Endothelial cell of umbilical vein (primary cell): ENCODE measurements at regions not wholly inside any gene's neighbourhood (a gene's known extent, or its start where the extent isn't known, plus 50 kb on each side); places are given as distances from the start of the nearest gene placed in this dataset.

Source experiments
- BruUV-seq: library from RNA; stranded (reverse); fragments of 400-500 nt; replicated peaks from 2 replicates; lab custom pipeline; 2021; lab: Mats Ljungman, UMichigan
- CTCF ChIA-PET: fragments of 300-600, 350-600 bp; sonication (Branson Sonifier 250); formaldehyde crosslinking; loops from one replicate; lab custom pipeline; 2021; ENCODE audit warnings: antibody characterized with exemption, inconsistent platforms; lab: Charles Lee
- POLR2A ChIA-PET: fragments of 300-600, 350-600 bp; sonication (Branson Sonifier 250); formaldehyde crosslinking; loops from one replicate; lab custom pipeline; 2021; ENCODE audit warnings: antibody characterized with exemption, inconsistent platforms; lab: Charles Lee
- DNase-seq: peaks from one replicate; pipeline ENCODE4 v3.0.0-alpha.2; 2011; ENCODE audit warnings: low read depth, low spot score
- FAIRE-seq: peaks from 2 replicates; lab custom pipeline; 2011; peaks lifted over from hg19 to GRCh38; lab: Jason Lieb, UNC
- H2AFZ ChIP-seq: 2 replicates; pipeline ENCODE4 v1.6.0; 2012; ENCODE audit warnings: low read depth, low read length, control low read depth, inconsistent platforms
- H3K27ac ChIP-seq: 2 replicates; pipeline ENCODE4 v1.5.1; 2011; ENCODE audit warnings: low read depth, mild to moderate bottlenecking, control low read depth, low read length, moderate library complexity; ENCODE audit not compliant: insufficient read depth
- H3K27me3 ChIP-seq, 2 experiments: 2 replicates each; pipeline versions ENCODE4 v1.6.0 to v1.6.1; 2011; ENCODE audit warnings: low read length in 2 of 2, mixed read lengths in 1 of 2; ENCODE audit not compliant: control insufficient read depth in 2 of 2, insufficient read depth in 2 of 2
- H3K36me3 ChIP-seq, 2 experiments: 2 replicates in 1 of 2; 3 replicates in 1 of 2; pipeline ENCODE4 v1.5.1; 2011; ENCODE audit warnings: low read length in 2 of 2, mild to moderate bottlenecking in 1 of 2, moderate library complexity in 1 of 2; ENCODE audit not compliant: control insufficient read depth in 2 of 2, insufficient read depth in 2 of 2; ENCODE audit errors: extremely low read depth in 1 of 2
- H3K4me1 ChIP-seq: 3 replicates; pipeline ENCODE4 v1.5.1; 2011; ENCODE audit warnings: mild to moderate bottlenecking, low read length; ENCODE audit not compliant: control insufficient read depth, insufficient read depth; ENCODE audit errors: extremely low read depth
- H3K4me2 ChIP-seq: 2 replicates; pipeline ENCODE4 v1.6.1; 2011; ENCODE audit warnings: low read length, control low read depth, mixed read lengths; ENCODE audit not compliant: insufficient read depth
- H3K4me3 ChIP-seq, 3 experiments: fragments of 200-600 bp in 1 of 3; sonication (generic), shearing (Covaris generic) in 1 of 3; replicated peaks in 1 of 3; 2 replicates each; pipeline ENCODE4 v1.5.1; 2011 to 2016; ENCODE audit warnings: control low read depth in 3 of 3, low read length in 3 of 3, mild to moderate bottlenecking in 2 of 3, inconsistent platforms in 1 of 3, low read depth in 1 of 3, moderate library complexity in 1 of 3; ENCODE audit not compliant: insufficient read depth in 1 of 3
- H3K79me2 ChIP-seq: 2 replicates; pipeline ENCODE4 v1.6.0; 2012; ENCODE audit warnings: low read length, inconsistent platforms; ENCODE audit not compliant: control insufficient read depth, insufficient read depth
- H3K9ac ChIP-seq: replicated peaks from 2 replicates; pipeline ENCODE3; 2011; ENCODE audit warnings: low read length, control low read depth; ENCODE audit not compliant: insufficient read depth; ENCODE audit errors: extremely low read depth
- H3K9me1 ChIP-seq: replicated peaks from 3 replicates; pipeline ENCODE4 v1.6.0; 2011; ENCODE audit warnings: mild to moderate bottlenecking, low read length; ENCODE audit not compliant: control insufficient read depth, insufficient read depth; ENCODE audit errors: extremely low read depth
- H3K9me3 ChIP-seq: replicated peaks from 2 replicates; pipeline ENCODE4 v1.5.1; 2012; ENCODE audit warnings: low read length, inconsistent platforms; ENCODE audit not compliant: control insufficient read depth, insufficient read depth
- H4K20me1 ChIP-seq: replicated peaks from 2 replicates; pipeline ENCODE3; 2011; ENCODE audit warnings: mild to moderate bottlenecking, low read length; ENCODE audit not compliant: control insufficient read depth, insufficient read depth; ENCODE audit errors: extremely low read depth
- EZH2 ChIP-seq: IDR thresholded peaks from 2 replicates; pipeline ENCODE4 v1.6.1; 2012; ENCODE audit warnings: borderline replicate concordance, low read depth, mild to moderate bottlenecking, moderate library complexity, low read length, inconsistent platforms; ENCODE audit not compliant: severe bottlenecking
- FOS ChIP-seq: IDR thresholded peaks from 2 replicates; pipeline ENCODE4 v1.6.1; 2011; ENCODE audit warnings: mild to moderate bottlenecking, low read length, moderate library complexity, borderline replicate concordance; ENCODE audit not compliant: insufficient read depth
- GATA2 ChIP-seq: IDR thresholded peaks from 2 replicates; pipeline ENCODE4 v1.7.0; 2011; ENCODE audit warnings: low read depth, mild to moderate bottlenecking, moderate library complexity, mixed read lengths, low read length; ENCODE audit not compliant: insufficient read length, insufficient read depth
- JUN ChIP-seq: IDR thresholded peaks from 2 replicates; pipeline ENCODE4 v1.6.1; 2011; ENCODE audit warnings: borderline replicate concordance, low read depth; ENCODE audit not compliant: insufficient read length, insufficient read depth
- MYC ChIP-seq: IDR thresholded peaks from one replicate; pipeline ENCODE4 v1.6.1; 2011; ENCODE audit warnings: mild to moderate bottlenecking, low read depth, low read length
- POLR2A ChIP-seq: IDR thresholded peaks from 2 replicates; pipeline ENCODE4 v1.6.1; 2012; ENCODE audit warnings: low read depth, mild to moderate bottlenecking, control low read depth, low read length
- POLR2AphosphoS5 ChIP-seq: IDR thresholded peaks from 2 replicates; pipeline ENCODE4 v1.6.1; 2012; ENCODE audit warnings: low read depth, mild to moderate bottlenecking, control low read depth, low read length, moderate library complexity; ENCODE audit not compliant: insufficient read depth
- dilution Hi-C: fragments of 300-500 bp; cut with MboI; formaldehyde crosslinking; loops from one replicate; pipeline ENCODE4 v1.15.0; 2019; ENCODE audit warnings: low sequenced_read_pairs; ENCODE audit not compliant: extremely low pct_ligation_motif_present
- intact Hi-C: fragments of 100-400 bp; cut with micrococcal nuclease; formaldehyde crosslinking; loops from one replicate; pipeline ENCODE4 v1.10.0; 2022
- TF ChIP-seq, protein P1 (sequence below), 2 donors: IDR thresholded peaks; 1 replicate in 1 of 2; 2 replicates in 1 of 2; pipeline ENCODE4 v1.5.1; 2011; ENCODE audit warnings: low read length in 2 of 2, mild to moderate bottlenecking in 2 of 2, moderate library complexity in 2 of 2, control low read depth in 1 of 2, inconsistent platforms in 1 of 2, low read depth in 1 of 2; ENCODE audit not compliant: insufficient read depth in 1 of 2; ENCODE audit errors: extremely low read depth in 1 of 2
- TF ChIP-seq, protein P2 (sequence below): IDR thresholded peaks from 2 replicates; pipeline ENCODE4 v1.6.1; 2011; ENCODE audit not compliant: insufficient read depth, insufficient read length

DNA sequence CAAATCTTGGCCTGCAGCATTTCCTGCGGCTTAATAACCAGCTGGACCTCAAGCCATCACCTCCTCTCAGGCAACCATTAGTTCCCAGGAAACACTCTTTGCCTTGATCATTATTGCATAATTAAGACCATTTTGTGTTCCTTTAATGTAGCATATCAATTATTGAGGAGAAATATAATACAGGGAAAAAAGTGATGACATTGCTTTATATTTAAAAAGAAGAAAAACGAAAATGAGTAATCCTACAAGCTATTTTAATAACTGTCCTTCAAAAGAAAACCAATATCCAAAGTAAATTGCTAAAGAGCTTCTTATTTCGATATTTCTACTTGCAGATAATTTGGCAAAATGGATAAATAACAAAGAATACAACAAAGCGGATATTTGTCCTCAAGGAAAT is 1084.7 kb downstream of the EFNB2 start:
- Histone ChIP-seq H3K27ac (no peak overlapping the region), H3K9me3 (no peaks in the 10 kb centered on the region), H3K27me3 (no peaks in the 10 kb centered on the region), H3K4me1 (no peaks in the 10 kb centered on the region), H3K9ac (no peak overlapping the region), H3K4me2 (no peak overlapping the region), H3K79me2 (no peaks in the 10 kb centered on the region), H3K36me3 (no peaks in the 10 kb centered on the region), H3K4me3 (no peak overlapping the region), H4K20me1 (no peaks in the 10 kb centered on the region), H2AFZ (no peak overlapping the region), H3K9me1 (no peaks in the 10 kb centered on the region)
- TF ChIP-seq MYC = no peak
- TF ChIP-seq POLR2AphosphoS5 = no peak
- no peak for TF ChIP-seq JUN
- no peak for TF ChIP-seq POLR2A
- no peak for TF ChIP-seq GATA2
- TF ChIP-seq, protein P1, sequence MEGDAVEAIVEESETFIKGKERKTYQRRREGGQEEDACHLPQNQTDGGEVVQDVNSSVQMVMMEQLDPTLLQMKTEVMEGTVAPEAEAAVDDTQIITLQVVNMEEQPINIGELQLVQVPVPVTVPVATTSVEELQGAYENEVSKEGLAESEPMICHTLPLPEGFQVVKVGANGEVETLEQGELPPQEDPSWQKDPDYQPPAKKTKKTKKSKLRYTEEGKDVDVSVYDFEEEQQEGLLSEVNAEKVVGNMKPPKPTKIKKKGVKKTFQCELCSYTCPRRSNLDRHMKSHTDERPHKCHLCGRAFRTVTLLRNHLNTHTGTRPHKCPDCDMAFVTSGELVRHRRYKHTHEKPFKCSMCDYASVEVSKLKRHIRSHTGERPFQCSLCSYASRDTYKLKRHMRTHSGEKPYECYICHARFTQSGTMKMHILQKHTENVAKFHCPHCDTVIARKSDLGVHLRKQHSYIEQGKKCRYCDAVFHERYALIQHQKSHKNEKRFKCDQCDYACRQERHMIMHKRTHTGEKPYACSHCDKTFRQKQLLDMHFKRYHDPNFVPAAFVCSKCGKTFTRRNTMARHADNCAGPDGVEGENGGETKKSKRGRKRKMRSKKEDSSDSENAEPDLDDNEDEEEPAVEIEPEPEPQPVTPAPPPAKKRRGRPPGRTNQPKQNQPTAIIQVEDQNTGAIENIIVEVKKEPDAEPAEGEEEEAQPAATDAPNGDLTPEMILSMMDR (IDR thresholded peaks at IDR 0.05; ENCODE audit: extremely low read depth in 1 of 2, insufficient read depth in 1 of 2, low read depth in 1 of 2, low read length in 2 of 2) = no peak
- TF ChIP-seq, protein P2, sequence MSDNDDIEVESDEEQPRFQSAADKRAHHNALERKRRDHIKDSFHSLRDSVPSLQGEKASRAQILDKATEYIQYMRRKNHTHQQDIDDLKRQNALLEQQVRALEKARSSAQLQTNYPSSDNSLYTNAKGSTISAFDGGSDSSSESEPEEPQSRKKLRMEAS = no peak
- no peak for TF ChIP-seq FOS
- no peak for TF ChIP-seq EZH2
- POLR2A ChIA-PET = no interaction called here
- CTCF ChIA-PET = no interaction called here
- intact Hi-C loops (no loop called here), dilution Hi-C loops (no loop called here)
- no peak for FAIRE-seq
- DNase-seq = no peak
- BruUV-seq = no TSS peak
